Stimulated activated effector memory CD8-positive, alpha-beta T cell treated with anti-CD3 and anti-CD28 coated beads, Interleukin-12 subunit alpha, Interleukin-12 subunit beta, amount 100 ng/mL, for 72 hours (primary cell): ENCODE measurements at regions not wholly inside any gene's neighbourhood (a gene's known extent, or its start where the extent isn't known, plus 50 kb on each side); places are given as distances from the start of the nearest gene placed in this dataset.
"Not testable (repeated sequence)": the region's sequence is repeated elsewhere in the genome, so short reads cannot be mapped to it uniquely, and the experiment has no call there.

Experiments
- ATAC-seq: fragments of 150-1000 bp; cut with Tn5 transposase; 2 replicates; pipeline ENCODE4 v1.10.0; 2021
- DNase-seq, 2 donors: peaks; one replicate each; pipeline ENCODE4 v3.0.0; 2021 to 2022; ENCODE audit warnings: low spot score in 2 of 2
- H3K27ac Mint-ChIP-seq: one replicate; pipeline ENCODE4 v1.8.0; 2022; ENCODE audit warnings: mild to moderate bottlenecking, mixed read lengths
- H3K36me3 Mint-ChIP-seq: one replicate; pipeline ENCODE4 v1.8.0; 2022; ENCODE audit warnings: mild to moderate bottlenecking, mixed read lengths
- H3K4me1 Mint-ChIP-seq: one replicate; pipeline ENCODE4 v1.8.0; 2022; ENCODE audit warnings: mixed read lengths
- H3K4me3 Mint-ChIP-seq: one replicate; pipeline ENCODE4 v1.8.0; 2022; ENCODE audit warnings: mild to moderate bottlenecking, mixed read lengths
- H3K9me3 Mint-ChIP-seq: one replicate; pipeline ENCODE4 v1.8.0; 2022; ENCODE audit warnings: mixed read lengths

GRCh38 chr7:125197731-125198393, 268.2 kb upstream of the POT1 start:
- Mint-ChIP-seq H3K4me1 (no peaks in the 10 kb centered on the region), H3K36me3 (no peaks in the 10 kb centered on the region), H3K27ac (no peak overlapping the region), H3K4me3 (no peak overlapping the region), H3K9me3 (peaks cover 5% of the 10 kb centered on the region)
- ATAC-seq (no peak), DNase-seq (no peak)

DNA sequence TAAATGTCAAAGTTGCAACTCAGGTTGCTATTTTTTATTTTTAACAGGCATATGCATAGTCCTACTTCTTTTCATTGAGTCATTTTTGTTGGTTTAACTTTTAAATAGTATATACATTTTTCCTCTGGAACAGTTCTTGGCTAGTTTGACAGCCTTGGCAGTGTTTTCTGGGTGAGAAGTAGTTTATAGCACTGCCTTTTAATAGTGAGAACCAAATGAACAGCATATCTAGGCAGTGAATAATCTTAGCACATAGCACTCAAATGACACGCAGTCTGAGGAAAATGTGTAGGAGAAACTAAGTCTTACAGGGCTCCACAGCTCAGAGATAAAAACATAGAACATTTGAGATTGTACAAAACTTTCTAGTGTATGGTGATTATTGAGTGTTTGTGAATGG, 265.5 kb upstream of the POT1 start:
- no peak overlapping the region for H3K27ac Mint-ChIP-seq
- peaks cover 9% of the 10 kb centered on the region for H3K9me3 Mint-ChIP-seq
- DNase-seq (no peak), ATAC-seq (no peak)
- H3K36me3 Mint-ChIP-seq: no peaks in the 10 kb centered on the region
- no peaks in the 10 kb centered on the region for H3K4me1 Mint-ChIP-seq
- no peak overlapping the region for H3K4me3 Mint-ChIP-seq

- Mint-ChIP-seq H3K4me3 (no peak overlapping the region), H3K9me3 (peaks cover 19% of the 10 kb centered on the region), H3K36me3 (no peaks in the 10 kb centered on the region), H3K4me1 (no peaks in the 10 kb centered on the region), H3K27ac (no peak overlapping the region)
- DNase-seq: no peak
- no peak for ATAC-seq
These were observed 263.6 kb upstream of the POT1 start for GRCh38 chr7:125193263-125193662.

GRCh38 chr7:125184801-125185200, 255.2 kb upstream of the POT1 start:
- H3K36me3 Mint-ChIP-seq: no peaks in the 10 kb centered on the region
- H3K9me3 Mint-ChIP-seq: peaks cover 17% of the 10 kb centered on the region
- no peak for ATAC-seq
- DNase-seq: no peak
- no peaks in the 10 kb centered on the region for H3K4me1 Mint-ChIP-seq
- no peak overlapping the region for H3K27ac Mint-ChIP-seq
- no peak overlapping the region for H3K4me3 Mint-ChIP-seq

GRCh38 chr7:125181569-125182267, 252.1 kb upstream of the POT1 start:
- not testable (repeated sequence) for H3K4me3 Mint-ChIP-seq, DNase-seq, H3K36me3 Mint-ChIP-seq, H3K27ac Mint-ChIP-seq, ATAC-seq, H3K4me1 Mint-ChIP-seq, H3K9me3 Mint-ChIP-seq

- peaks cover 2% of the 10 kb centered on the region for H3K9me3 Mint-ChIP-seq
These were observed 243.9 kb upstream of the POT1 start for GRCh38 chr7:125173571-125173970.

DNA sequence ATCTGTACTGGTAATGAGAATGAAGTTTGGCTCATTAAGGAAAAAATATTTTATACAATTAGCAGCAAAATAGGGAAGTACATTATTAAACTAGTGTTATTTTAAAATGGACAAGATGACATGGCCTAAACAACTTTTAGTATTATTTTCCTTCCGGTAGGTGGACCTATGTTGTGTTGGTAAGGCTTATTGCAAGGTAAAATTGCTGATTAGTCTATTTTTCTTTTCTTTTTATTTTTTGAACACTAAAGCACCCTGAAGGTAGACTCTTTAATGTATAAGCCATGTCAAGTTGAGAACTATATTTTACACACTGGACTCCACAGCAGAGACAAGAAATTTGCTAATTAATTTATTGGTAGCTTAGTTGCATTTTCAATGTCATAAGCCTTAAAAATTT, 239.5 kb upstream of the POT1 start:
- H3K4me3 Mint-ChIP-seq: no peak overlapping the region
- no peak overlapping the region for H3K27ac Mint-ChIP-seq
- no peak for DNase-seq
- H3K36me3 Mint-ChIP-seq: no peaks in the 10 kb centered on the region
- ATAC-seq: no peak
- H3K4me1 Mint-ChIP-seq: no peaks in the 10 kb centered on the region
- H3K9me3 Mint-ChIP-seq: peaks cover 2% of the 10 kb centered on the region

More at GRCh38 chr7:125173571-125173970, 243.9 kb upstream of the POT1 start:
- DNase-seq (no peak), ATAC-seq (no peak)
- no peaks in the 10 kb centered on the region for H3K36me3 Mint-ChIP-seq
- no peak overlapping the region for H3K27ac Mint-ChIP-seq
- H3K4me1 Mint-ChIP-seq: no peaks in the 10 kb centered on the region
- no peak overlapping the region for H3K4me3 Mint-ChIP-seq

- Mint-ChIP-seq H3K36me3 (no peaks in the 10 kb centered on the region), H3K27ac (no peak overlapping the region), H3K9me3 (peaks cover 8% of the 10 kb centered on the region), H3K4me3 (no peak overlapping the region), H3K4me1 (no peaks in the 10 kb centered on the region)
- no peak for DNase-seq
- ATAC-seq: no peak
These were observed 225.3 kb upstream of the POT1 start for GRCh38 chr7:125154930-125155329.

- Mint-ChIP-seq H3K27ac (no peak overlapping the region), H3K9me3 (no peaks in the 10 kb centered on the region), H3K36me3 (no peaks in the 10 kb centered on the region), H3K4me1 (no peaks in the 10 kb centered on the region), H3K4me3 (no peak overlapping the region)
- no peak for ATAC-seq
- DNase-seq: no peak
These were observed 219.5 kb upstream of the POT1 start for GRCh38 chr7:125149151-125149550.

- H3K36me3 Mint-ChIP-seq: no peaks in the 10 kb centered on the region
- H3K4me1 Mint-ChIP-seq: no peaks in the 10 kb centered on the region
- no peak overlapping the region for H3K4me3 Mint-ChIP-seq
- DNase-seq: no peak
- H3K27ac Mint-ChIP-seq: no peak overlapping the region
- no peaks in the 10 kb centered on the region for H3K9me3 Mint-ChIP-seq
- ATAC-seq: no peak
These were observed 217.4 kb upstream of the POT1 start for GRCh38 chr7:125147047-125147446.

DNA sequence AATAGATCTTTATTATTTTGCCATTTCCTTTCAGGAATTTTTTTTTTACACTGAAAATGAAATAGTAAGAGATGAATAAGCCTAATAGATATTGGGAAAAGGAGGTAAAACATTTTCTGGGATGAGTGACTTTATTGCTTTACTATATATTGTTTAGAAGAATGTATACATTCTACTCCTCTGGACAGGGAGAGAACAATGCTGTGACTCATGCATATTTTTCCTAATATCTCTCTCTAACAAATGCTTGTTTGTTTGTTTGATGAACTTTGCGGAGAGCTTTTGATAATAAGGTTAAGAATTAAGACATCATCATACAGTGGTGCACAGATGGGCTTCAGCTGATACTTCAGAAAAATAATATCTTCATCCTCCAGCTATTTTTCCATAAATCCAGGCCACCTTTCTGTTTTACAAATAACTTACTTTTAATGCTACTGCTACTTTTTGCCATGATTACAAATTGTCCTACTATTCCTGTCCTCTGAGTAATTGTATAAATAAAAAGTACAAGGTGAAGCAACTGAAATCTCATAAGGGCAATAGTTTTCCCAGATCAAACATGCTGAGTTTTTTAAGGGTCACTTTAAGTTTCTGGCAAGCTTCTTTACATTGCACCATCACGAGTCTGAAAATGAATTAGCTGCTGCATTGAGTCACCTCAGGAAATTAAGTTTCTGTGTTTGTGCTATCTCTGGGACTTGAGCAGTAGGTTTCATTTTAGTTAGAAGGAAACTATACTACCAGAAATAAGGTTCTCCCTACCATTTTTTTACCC, 207.3 kb upstream of the POT1 start:
- Mint-ChIP-seq H3K4me1 (no peaks in the 10 kb centered on the region), H3K4me3 (no peak overlapping the region), H3K36me3 (no peaks in the 10 kb centered on the region), H3K9me3 (peaks cover 6% of the 10 kb centered on the region), H3K27ac (no peak overlapping the region)
- DNase-seq (no peak), ATAC-seq (no peak)

DNA sequence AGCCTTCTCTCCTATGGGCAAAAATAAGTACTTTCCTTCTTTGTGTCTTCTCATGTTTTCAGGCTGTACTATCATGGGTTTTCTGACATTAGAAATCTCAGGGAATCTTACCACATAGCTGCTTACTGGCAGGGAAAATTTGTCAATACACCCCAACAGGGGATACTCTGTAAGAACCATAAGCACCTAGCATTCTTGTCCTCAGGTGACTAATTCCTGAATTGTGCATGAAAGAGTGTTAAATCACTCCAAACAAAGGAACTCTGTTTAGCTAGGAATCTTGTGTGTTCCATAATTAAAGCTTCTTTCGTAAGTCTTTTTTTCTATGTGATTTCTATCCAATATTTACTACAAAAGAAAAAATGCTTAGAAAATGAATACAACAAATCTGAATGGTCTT, 206.7 kb upstream of the POT1 start:
- Mint-ChIP-seq H3K36me3 (no peaks in the 10 kb centered on the region), H3K4me1 (no peaks in the 10 kb centered on the region), H3K27ac (no peak overlapping the region), H3K9me3 (peaks cover 6% of the 10 kb centered on the region), H3K4me3 (no peak overlapping the region)
- no peak for ATAC-seq
- no peak for DNase-seq

- H3K4me3 Mint-ChIP-seq: no peak overlapping the region
- ATAC-seq (no peak), DNase-seq (no peak)
- H3K27ac Mint-ChIP-seq: no peak overlapping the region
- no peaks in the 10 kb centered on the region for H3K4me1 Mint-ChIP-seq
- H3K9me3 Mint-ChIP-seq: peaks cover 3% of the 10 kb centered on the region
- no peaks in the 10 kb centered on the region for H3K36me3 Mint-ChIP-seq
These were observed 200.5 kb upstream of the POT1 start for GRCh38 chr7:125130173-125130572.

- no peak for ATAC-seq
- Mint-ChIP-seq H3K4me3 (no peak overlapping the region), H3K4me1 (no peaks in the 10 kb centered on the region), H3K9me3 (peaks cover 3% of the 10 kb centered on the region), H3K36me3 (no peaks in the 10 kb centered on the region), H3K27ac (no peak overlapping the region)
- DNase-seq: no peak
These were observed 197.7 kb upstream of the POT1 start for GRCh38 chr7:125127304-125127703.

DNA sequence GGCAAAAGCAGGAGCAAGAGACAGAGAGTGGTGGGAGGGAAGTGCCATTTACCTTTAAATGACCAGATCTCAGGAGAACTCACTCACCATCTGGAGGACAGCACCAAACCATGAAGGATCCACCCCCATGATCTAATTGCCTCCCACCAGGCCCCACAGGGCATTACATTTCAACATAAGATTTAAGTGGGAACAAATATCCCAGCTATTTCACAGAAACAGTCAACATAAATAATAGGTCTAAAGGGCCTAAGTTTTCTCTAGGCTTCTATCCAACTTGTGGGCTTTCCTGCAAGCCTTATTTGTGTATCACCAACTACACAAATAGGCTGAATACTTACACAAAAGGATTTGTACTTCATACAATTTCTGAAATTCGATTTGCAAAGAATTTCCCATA, 196.8 kb upstream of the POT1 start:
- no peak overlapping the region for H3K27ac Mint-ChIP-seq
- no peaks in the 10 kb centered on the region for H3K36me3 Mint-ChIP-seq
- H3K4me1 Mint-ChIP-seq: no peaks in the 10 kb centered on the region
- ATAC-seq: no peak
- H3K9me3 Mint-ChIP-seq: peaks cover 3% of the 10 kb centered on the region
- H3K4me3 Mint-ChIP-seq: no peak overlapping the region
- no peak for DNase-seq

GRCh38 chr7:125125315-125125714, 195.7 kb upstream of the POT1 start:
- DNase-seq (no peak), ATAC-seq (no peak)
- Mint-ChIP-seq H3K9me3 (peaks cover 3% of the 10 kb centered on the region), H3K27ac (no peak overlapping the region), H3K4me1 (no peaks in the 10 kb centered on the region), H3K4me3 (no peak overlapping the region), H3K36me3 (no peaks in the 10 kb centered on the region)
